ENCODE measurements at regions not wholly inside any gene's neighbourhood (a gene's known extent, or its start where the extent isn't known, plus 50 kb on each side); places are given as distances from the start of the nearest gene placed in this dataset.

GRCh38 chr16:13394488-13394887, 493.1 kb downstream of the SHISA9 start:
- DNase-seq, result no peak

GRCh38 chr16:13397126-13397525, 495.7 kb downstream of the SHISA9 start:
- DNase-seq, result no peak

DNA sequence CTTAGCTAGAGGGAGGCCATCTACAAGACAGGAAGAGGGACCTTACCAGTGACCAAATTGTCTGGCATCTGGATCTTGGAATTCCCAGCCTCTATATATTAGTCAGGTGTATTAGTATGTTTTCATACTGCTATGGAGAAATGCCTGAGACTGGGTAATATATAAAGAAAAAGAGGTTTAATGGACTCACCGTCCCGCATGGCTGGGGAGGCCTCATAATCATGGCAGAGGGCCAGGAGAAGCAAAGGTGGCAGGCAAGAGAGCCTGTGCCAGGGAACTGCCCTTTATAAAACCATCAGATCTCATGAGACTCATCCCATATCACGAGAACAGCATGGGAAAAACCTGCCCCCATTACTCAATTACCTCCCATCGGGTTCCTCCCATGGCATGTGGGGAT, 500.2 kb downstream of the SHISA9 start:
- no peak for DNase-seq

DNA sequence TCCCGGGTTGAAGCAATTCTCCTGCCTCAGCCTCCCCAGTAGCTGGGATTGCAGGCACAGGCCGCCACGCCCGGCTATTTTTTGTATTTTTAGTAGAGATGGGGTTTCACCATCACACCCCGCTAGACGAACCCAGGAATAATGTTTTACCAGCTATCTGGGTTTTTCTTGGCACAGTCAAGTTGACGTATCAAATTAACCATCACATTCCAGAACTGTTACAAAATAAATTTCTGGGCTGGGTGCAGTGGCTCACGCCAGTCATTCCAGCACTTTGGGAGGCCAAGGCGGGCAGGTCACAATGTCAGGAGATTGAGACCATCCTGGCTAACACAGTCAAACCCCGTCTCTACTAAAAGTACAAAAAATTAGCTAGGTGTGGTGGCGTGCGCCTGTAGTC, 501.2 kb downstream of the SHISA9 start:
- DNase-seq, result no peak

DNA sequence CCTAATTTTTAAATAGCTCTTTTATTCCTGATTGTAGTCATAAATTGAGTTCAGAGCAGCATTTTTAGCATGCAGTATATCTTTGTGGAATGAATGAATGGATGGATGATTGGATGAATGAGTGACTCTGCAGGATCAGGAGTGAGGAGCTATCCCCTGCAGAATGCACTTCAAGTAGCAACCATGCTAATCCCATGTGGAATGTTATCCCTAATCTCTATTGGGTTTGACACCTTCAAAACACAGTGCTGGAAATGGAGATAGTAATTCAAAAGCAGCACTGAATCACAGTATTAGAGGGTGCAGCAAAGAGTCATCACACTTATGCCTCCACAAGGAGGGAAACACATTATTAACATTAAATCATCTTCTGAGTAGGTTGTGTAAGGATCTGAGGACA, 501.9 kb downstream of the SHISA9 start:
- DNase-seq, result no peak

DNA sequence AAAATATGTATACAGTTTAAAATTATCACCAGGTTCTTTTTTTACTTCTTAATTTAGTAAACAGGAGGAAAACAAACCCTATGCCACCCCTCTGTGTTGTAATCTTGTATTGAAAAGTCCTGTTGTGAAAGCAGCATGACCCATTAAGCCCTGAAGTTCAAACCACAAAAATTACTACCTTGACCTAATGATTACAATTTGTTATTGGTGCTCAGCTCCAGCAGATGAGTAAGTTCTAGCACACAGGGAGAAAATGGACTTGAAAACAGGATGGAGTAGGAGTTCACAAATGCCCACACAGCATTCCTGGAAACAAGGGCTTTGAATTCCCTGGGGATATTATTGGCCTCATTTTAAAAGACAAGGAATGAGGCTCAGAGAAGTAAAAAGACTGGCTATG, 505.8 kb upstream of the ERCC4 start:
- no peak for DNase-seq

- no peak for DNase-seq
Measured at GRCh38 chr16:13419589-13419988, 500.4 kb upstream of the ERCC4 start.

GRCh38 chr16:13421726-13422125, 498.2 kb upstream of the ERCC4 start:
- DNase-seq, result no peak

DNA sequence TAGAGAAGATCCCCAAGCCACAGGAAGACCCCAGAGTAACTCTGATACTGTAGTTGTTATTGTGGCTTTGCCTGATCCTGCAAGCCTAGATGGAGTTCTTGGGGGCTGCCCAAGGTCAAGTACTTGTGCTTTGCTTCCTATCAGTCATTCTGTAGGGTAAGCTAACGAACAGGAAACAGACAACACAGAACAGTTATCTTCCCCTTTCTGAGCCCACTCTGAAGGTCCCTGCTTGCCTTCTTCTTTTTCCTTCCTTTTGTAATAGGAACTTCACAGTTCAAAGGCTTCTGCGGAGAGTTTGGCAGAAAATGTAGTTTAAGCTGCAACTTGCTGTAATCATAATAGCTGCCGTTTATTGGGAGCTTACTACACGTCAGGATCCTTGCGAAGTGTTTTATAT, 494.1 kb upstream of the ERCC4 start:
- no peak for DNase-seq

DNA sequence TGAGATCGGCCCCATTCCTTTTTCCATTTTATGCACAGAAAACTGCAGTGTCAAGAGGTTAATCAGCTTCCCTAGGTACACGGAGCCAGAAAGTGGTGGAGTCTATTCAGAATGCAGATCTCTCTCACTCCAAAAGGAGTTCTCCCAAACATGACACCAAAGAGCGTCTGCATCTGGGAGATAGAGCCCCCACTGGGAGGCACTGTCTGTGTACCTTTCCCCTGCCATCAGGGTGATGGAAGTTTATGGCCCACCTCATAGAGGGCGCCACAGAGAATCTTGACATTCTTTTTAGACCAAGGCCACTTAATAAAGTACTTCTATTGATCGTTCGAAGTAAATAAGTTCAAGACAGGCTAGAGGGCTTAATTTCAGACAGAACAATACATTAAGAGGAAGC, 493.7 kb upstream of the ERCC4 start:
- DNase-seq, result no peak

- DNase-seq, result no peak
Measured at GRCh38 chr16:13426736-13427135, 493.2 kb upstream of the ERCC4 start.

- DNase-seq, result no peak
Measured at GRCh38 chr16:13427943-13428342, 492.0 kb upstream of the ERCC4 start.

DNA sequence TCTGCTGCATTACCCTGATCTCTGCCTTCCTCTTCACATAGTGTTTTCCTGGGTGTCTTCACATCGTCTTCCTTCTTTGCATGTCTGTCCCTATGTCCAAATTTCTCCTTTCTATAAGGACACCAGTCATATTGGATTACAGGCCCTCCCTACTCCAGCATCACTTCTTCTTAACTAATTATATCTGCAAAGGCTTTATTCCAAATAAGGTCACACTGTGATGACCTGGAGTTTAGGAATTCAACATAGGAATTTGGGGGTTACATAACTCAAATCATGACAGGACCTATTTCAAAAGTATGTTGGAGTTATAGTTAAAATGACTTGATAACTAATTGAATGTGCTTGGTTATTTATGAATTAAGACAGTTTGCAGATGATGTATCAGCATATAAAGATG, 490.5 kb upstream of the ERCC4 start:
- DNase-seq, result no peak

GRCh38 chr16:13435415-13435814, 484.5 kb upstream of the ERCC4 start:
- DNase-seq, result no peak

GRCh38 chr16:13435873-13436474, 484.0 kb upstream of the ERCC4 start:
- no peak for DNase-seq

GRCh38 chr16:13436641-13437412, 483.1 kb upstream of the ERCC4 start:
- no peak for DNase-seq

DNA sequence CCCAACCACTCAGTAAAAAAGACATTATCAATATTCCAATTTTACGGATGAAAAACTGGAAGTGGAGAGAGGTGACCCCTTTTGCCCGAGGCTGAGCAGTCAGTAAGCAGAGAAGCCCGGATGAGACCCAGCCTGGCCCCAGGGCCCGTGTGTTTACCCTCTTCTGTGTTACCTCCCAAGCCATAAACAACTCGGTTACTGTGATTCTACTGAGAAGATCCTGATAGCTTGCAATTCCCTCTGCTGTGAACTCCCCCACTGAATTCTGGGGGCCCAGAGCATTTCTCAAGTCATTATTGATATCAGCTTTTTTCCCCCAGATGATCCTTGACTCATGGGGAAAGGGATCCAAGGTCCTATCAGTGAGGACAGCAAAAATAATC, 482.6 kb upstream of the ERCC4 start:
- no peak for DNase-seq

DNA sequence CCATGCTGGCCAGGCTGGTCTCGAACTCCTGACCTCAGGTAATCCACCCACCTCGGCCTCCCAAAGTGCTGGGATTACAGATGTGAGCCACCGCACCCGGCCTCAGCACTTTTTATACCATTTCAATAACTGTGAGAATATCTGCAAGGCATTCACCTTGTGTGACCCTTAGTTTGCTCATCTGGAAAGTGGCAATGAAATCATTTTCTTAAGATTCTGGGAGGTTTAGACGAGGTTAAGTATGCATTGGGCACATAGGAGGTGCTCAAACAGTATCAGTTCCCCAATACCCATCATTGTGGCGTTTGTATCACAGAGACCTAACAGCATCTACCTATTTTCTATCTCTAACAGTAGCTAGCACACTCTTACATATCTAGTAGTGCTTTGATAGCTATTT, 481.9 kb upstream of the ERCC4 start:
- no peak for DNase-seq

DNA sequence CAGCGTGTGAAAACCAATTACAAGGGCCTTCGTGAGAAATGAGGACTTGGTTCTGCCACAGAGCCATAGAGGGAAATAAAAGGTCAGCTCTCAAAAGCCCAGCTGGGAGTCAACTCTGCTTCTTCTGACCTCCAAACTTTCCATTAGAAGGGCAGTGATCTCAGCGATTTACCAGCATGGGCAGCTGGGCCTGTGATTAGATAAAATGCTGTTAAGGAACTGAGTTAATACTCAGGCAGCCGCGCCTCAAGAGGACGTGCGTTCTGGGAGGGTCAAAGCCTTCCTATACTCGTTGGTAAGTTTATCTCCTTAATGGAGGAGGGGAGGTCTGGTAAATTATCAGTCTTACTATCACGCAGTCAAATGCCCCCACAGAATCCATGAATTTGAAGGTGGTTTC, 480.2 kb upstream of the ERCC4 start:
- DNase-seq, result no peak

DNA sequence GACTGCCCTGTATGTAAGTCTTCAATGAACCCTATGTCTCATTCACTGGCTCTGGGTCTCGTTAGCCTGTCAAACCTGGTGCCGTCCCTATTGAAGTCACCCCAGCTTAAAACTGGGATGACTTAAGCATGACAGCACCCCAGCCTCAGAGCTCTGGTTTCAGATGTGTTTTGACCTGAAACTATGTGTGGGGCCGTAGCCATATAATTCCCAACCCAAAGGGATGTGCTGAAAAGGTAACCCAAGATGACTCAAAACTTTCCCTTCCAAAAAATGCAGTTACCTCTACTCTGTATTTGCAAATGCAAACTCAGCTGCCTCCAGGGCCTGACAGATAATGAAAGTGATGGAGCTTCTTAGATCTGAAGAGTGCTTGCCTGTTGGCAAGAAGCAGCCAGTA, 478.3 kb upstream of the ERCC4 start:
- DNase-seq, result no peak

GRCh38 chr16:13448346-13448745, 471.6 kb upstream of the ERCC4 start:
- DNase-seq, result no peak

GRCh38 chr16:13453325-13453724, 466.6 kb upstream of the ERCC4 start:
- DNase-seq, result no peak

GRCh38 chr16:13453938-13454553, 465.9 kb upstream of the ERCC4 start:
- DNase-seq, result no peak

- no peak for DNase-seq
Measured at GRCh38 chr16:13463619-13464018, 456.3 kb upstream of the ERCC4 start.

All from C1 segment of cervical spinal cord (tissue), 14 donors.